ENCODE measurements at regions not wholly inside any gene's neighbourhood (a gene's known extent, or its start where the extent isn't known, plus 50 kb on each side); places are given as distances from the start of the nearest gene placed in this dataset.
"Not testable (repeated sequence)": the region's sequence is repeated elsewhere in the genome, so short reads cannot be mapped to it uniquely, and the experiment has no call there.

DNA sequence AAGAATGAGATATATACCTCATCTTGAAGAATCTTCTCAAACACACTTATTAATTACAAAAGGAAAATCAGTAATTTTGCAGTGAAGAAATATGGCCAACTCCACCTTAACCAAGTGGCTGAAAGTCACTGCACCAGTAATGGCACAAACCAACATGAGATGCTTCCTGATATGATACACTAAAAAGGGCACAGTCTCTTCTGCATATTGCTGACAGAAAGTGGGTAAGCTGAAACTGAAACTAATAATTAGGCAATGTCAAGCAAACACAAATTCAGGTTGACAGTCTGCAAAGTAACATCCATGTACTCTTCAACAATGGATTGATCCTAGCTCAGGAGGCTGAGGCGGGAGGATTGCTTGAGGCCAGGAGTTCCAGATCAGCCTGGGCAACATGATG lies 56.1 kb downstream of the ZNF22 start:
- not testable (repeated sequence) for DNase-seq

DNA sequence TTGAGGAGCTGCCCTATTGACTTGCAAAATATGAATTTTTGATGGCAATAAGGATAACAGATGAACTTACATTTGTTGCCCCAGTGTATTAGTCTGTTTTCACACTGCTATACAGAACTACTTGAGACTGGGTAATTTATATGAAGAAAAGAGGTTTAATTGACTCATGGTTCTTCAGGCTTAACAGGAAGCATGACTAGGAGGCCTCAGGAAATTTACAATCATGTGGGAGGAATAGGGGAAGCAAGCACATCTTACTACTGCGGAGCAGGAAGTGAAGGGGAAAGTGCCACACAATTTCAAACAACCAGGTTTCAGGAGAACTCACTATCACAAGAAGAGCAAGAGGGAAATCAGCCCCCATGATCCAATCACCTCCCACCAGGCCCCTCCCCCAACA lies 57.9 kb downstream of the ZNF22 start:
- DNase-seq = no peak

DNA sequence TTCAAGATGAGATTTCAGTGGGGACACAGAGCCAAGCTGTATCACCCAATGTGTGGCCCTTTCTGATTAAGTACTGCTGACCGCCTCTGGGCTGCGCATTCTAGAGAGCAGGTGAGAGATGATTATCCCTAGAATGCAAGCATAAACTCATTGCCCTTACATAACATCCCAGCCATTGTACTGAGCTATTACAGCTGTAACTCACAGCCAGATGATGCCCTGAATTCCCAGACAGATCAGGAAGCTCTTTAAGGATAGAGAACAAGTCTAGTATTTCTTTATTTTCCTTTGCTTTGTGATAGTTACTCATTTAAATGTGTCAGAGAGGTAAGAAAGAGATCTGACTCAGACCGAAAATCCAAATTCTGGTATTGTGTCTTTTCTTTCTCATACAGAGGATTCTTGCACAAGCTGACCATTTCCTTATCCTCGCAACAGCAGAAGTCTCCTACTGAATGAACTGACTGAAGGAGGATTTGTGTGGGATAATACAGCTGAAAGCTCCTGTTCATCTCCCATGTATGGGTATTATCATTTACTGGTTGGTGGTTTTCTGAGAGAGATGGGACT lies 58.4 kb downstream of the ZNF22 start:
- DNase-seq = no peak

DNA sequence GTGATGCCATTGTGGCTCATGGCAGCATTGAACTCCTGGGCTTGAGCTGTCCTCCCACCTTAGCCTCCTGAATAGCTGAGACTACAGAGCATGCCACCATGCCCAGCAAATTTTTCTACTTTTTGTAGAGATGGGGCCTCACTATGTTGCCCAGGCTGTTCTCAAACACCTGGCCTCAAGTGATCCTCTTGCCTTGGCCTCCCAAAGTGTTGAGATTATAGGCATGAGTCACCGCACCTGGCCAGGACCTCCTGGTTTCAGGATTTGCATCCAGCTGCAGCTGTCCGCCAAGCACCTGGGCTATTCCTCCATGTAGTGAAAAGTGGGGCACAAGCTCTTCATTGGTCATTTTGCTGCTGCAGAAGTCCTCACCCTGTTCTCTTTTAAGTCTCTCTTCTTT lies 58.9 kb downstream of the ZNF22 start:
- no peak for DNase-seq

DNA sequence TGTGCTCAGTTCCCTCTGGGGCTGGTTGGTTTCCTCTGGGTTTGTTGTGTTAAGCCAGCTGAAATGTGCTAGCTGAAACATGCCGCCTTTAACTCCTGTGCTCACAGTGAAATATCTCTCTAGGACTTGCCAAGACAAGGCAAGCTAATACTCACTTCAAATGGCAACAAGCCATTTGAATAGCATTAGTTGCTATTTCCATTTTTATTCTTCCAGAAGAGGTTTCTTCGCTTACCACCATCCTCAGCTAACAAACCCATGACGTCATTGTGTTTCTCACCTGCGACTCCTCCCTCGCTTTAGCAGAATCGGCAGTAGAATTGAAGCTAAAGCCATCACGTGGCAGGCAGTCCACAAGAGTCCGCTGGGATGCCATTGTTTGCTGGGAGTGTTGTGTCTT lies 61.3 kb downstream of the ZNF22 start:
- DNase-seq = no peak

DNA sequence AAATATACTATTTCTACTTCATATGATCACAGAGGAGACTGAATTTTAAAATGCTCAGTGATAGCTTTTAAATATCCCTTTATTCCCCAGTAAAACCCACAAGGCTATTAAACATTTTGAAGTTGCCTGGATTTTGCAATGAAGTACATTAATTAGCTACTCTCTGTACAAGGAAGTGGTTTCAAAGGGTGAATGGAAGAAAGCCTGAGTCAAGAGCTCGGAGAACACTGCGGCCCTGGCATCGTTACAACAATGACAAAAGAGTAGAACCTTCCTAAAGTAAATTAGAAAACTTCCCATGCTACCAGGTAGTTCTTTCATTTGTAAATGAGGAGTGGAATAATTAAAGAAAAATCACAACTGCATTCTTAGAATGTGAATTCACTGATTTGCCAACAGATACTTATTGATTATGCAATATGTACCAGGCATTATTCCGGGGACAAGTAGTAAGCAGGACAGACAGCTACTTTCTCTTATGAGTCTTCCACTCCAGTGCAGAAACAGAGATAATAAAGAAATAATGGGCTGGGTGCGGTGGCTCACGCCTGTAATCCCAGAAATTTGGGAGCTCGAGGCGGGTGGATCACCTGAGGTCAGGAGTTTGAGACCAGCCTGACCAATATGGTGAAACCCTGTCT lies 63.0 kb downstream of the ZNF22 start:
- DNase-seq = no peak

DNA sequence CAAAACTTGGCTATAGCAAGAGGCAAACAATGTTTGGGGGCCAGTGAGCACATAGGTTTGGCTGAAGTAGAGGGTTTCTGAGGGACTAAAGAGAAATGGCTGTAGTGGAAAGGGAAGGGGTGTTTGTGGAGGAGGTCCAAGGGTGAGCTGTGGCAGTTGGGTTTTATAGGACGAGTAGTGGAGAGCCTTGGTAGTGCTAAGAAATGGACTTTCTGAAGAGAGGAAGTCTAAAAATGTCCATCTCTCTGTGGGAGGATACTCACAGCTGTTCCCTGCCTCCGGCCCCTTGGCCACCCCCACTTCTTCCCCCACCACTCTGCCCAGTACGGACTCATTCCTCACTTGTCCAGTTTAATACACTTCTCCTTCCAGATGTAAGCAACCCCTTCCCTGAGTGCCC lies 64.3 kb downstream of the ZNF22 start:
- DNase-seq = no peak

DNA sequence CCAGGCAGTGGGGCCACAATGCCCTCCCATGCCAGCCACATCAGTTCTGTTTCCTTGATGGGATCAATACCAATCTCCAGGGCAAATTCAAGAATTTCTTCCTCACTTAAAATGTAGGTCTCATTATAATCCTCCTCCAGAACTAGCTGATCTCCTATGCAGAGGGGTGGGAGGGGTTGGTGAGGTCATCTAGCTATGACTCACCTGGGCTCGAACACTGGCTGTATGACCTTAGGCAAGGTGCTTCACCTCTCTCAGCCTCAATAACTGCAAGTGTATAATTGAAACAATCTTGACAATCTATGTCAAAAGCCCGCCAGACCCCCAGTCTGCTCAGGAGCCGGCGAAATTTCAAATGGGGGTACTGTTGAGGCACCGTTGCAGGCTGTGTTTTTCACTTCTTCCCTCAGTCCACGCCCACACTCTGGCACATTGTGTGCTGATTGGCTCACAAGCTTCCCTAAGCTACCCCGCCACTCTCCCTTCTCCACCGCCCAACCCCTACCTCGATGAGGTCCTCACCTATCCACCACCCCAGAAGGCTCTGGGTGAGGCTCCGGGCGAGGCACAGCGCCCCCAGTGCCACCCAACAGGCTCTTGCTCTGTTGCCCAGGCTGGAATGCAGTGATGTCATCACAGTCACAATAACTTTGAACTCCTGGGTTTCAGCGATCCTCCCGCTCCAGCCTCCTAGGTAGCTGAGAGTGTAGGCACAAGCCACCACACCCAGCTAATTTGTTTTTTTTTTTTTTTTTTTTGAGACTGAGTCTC lies 70.5 kb downstream of the ZNF22 start:
- no peak for DNase-seq

DNA sequence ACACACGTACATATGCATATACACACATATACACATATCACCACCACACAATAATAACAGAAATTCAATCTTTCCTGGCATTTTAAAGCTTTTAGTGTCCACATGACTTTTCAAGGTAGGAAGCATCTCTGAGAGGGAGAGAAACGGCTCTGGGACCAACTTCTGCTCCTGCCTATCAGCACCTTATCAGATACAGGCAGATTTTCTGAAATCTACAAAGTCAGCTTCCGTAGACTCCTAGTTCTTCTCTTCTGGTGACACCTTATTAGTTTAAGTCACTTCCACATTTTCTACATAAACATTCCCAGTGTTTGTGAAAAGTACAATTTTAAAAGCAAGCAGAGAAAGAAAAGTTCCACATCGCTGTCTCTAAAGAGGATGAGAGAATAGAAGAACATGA lies 74.5 kb downstream of the ZNF22 start:
- DNase-seq = no peak

DNA sequence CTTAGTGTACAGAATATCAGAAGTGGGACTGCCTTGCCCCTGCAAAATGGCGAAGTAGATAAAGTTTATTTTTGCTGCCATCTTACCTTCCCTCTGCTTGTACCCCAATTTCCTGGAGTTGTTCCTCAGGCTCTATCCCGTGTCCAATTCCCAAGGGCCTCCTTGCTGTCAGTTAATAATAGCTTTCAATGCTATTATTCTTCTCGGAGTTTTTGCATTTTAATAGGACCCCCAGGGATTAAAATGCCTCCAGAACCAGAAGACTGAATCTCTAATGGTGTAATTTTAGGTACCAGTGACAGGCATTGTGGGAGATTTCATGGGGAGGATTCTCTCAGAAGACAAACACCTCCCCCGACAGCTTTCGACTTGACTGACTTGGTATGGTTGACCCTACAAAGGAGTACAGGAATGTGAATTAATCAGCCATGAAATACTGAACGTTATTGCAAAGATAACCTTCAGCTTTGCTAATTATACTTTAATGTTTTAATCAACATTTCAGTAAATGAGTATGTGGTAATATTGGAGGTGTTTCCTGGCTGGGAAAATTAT lies 75.2 kb downstream of the ZNF22 start:
- DNase-seq = no peak

DNA sequence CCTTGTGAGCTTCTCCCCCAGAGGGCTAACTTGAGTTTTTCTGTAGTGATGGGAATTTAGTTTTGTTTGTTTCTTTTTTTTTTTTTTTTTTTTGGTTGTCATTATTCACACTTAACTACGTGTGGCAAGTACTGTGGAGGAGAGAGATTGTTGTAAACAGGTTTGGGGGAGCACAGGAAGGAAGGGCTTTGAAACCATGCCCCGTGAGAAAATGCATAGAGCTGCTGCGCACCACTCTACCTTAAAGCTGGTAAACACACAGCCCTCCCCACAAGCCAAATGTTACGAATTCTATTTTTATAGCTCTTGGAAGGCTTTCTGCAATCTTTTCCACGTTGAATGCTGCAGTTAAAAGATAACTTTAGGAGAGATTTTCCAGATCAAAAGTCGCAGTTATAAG lies 76.2 kb downstream of the ZNF22 start:
- DNase-seq = no peak

DNA sequence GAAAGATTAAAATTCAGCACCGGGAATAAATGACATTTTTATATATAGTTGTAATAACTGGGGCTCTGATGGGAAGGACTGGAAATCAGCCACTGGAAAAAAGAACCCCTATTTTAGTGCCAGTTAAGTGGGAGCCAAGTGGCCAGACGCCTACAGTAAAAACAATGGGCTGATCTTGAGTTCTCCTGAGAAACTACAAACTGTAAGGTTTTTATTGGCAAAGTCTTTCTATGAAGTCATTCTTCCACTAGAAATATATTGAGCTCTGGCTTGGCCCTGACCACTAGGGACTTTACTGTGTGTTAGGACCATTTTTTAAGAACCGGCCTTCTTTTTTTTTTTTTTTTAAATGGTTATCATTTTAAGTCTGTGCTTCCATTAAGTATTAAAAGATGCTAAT lies 79.6 kb downstream of the ZNF22 start:
- no peak for DNase-seq

DNA sequence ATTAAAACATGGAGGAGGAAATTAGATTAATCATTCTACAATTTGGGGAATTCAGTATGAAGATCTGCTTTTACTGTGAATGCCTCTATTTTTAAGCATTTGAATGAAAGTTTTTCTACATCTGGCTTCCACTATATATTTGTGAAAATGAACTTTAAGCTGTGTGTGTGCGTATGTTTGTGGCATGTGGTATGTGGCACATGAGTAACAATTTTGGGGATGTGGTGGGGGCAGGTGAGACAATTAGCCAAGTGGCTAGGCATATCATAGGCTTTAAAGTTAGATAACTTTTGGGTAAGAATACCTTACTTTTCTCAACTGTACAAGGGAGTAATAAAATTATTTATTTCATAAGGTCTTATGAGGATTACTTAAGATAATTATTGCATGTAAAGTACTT lies 81.5 kb downstream of the ZNF22 start:
- no peak for DNase-seq

DNA sequence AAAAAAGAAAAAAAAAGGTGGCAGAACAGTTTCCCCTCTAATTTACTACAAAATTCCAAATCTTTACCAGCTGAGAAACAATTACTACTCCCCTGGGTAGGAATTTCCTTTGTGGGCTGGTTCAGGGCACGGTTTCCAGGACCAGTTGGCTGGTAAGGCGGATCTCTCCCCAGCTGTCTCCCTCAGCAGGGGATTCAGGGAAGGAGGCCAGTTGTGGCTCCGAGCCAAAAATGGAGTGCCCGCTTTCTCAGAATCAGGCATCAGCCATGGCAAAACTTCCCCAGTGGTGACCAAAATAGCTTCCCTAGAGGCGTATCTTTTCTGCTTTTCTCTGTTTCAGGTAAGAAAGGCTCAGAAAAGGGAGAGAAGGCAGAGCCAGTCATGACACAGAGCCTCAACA lies 91.2 kb downstream of the ZNF22 start:
- no peak for DNase-seq

DNA sequence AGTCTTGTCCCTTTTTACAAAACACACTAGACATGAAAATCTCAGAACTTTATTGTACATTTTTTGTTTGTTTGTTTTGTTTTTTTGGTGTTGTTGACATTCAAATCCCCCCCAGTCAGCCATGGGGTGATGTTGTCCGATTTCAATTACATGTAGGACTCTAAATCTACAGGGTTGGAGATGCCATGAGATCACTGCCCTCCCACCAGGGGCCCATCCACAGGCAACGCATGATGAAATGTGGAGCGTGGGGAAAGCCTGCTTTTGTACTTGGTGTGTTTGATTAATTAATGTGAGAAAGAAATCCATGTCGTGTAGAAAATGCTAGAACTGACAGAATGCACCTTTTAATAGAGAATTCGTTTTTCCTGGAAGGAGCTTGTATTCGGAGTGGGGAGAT lies 93.2 kb downstream of the ZNF22 start:
- no peak for DNase-seq

DNA sequence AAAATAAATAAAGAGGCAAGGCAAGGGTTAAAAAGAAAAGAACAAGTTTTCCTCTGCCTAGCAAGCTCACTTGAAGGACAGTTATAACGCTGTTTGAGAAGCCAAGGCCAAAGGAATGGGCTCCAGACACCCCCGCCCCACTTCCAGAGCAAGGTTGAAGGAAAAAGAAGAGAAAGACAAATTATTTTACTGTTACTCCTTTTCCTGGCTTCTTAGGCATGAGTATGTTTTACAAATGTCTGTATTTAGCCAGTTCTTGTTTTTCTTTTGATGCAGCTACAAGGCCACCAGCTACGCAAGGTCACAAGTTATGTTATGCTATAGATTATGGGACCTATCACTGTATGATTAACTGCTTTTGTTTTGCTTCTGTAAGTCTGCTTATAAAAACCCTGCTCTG lies 94.6 kb downstream of the ZNF22 start:
- DNase-seq = no peak

DNA sequence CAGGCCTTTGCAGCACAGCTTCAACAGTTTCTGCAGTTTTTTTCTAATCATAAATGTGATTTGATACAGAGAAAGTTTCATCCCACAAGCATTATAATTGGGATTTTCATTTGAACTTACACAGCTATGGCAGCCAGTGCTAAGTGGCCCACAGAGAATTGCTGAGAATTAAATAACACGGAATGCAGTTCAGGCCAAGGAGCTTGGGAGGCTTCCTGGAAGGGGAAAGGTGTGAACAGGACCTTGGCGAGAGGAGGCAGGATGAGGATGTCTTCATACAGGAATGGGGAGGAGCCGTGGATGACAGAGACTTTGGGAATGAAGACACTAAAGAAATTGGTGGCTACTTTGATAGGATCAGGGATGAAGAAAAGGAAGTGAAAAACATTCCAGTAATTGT lies 95.3 kb downstream of the ZNF22 start:
- DNase-seq = no peak

DNA sequence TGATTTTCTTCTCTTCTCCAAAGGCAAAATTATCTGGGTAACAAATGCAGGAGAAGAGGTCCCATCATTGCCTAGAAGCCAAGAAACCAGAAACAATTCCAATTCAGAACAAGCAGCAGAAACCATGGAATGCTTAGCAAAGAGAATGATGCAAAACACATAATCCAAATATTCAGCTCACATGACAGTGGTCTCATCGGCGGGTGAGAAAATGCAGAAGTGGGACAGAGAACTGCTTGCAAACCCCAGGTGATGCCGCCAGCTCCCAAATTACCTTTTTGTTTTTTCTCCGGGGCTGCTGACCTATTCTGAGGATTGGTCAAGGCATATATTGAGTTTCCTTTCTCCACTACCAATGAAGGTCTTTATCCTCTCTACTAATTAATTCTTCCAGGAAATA lies 99.7 kb downstream of the ZNF22 start:
- no peak for DNase-seq

DNA sequence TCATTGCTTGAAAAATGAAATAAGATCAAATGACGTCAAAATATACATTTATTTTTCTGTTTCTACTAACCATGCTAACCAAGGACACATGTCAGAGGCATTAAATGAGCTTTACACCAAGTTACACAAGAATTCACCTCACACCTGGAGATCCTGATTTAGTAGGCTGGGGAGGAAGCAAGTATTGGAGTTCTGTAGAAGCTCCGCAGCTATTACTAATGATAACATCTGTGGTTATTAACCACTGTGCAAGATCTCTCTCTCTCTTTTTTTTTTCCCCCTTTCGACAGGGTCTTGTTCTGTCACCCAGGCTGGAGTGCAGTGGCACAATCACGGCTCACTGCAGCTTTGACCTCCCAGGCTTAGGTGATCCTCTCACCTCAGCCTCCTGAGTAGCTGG lies 104.0 kb downstream of the ZNF22 start:
- DNase-seq = no peak

DNA sequence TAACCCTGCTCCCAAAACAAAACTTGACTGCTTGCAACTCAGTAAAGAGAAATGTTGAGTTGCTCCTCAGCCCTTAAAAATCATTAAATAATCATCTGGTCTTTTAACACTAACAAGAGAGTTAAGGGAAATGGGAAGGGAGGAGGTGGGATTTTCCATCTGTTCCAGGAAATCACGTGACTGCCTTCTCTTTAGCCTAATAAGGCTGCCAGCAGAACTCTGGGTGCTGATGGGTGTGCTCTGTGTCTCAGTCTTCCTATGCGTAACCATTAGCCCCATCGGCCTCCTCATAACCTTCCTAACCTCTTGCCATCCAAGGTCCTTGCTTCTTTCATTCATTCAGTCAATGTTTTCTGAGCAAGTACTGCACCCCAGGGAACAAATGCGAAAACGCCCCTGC lies 104.6 kb downstream of the ZNF22 start:
- not testable (repeated sequence) for DNase-seq

DNA sequence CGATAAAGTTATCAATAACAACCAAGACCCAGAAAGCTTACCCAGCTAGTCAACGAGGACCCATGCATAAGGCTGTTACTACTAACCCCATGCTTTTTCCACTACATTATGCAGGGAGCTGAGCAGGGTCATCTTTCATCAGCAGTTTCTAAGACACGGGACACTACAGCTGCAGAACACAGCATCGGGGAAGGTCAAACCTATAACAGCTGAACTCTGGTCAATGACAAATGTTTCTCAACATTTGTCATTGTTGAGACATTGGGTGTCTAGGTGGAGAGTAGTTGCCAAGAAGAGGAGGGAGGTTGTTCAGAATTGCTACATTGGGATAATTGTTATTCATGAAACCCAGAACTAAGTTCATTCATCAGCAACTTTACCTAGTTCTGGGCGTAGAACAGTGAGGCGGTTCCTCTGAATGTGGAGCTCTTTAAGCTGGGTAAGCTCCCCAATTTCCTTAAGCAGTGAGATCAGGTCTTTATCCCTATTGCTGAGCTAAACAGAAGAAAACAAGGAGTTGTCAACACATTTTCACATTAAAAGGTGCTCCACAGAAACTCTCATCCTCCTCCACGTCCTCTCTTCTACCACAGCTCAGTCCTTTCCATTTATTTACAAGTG lies 105.6 kb downstream of the ZNF22 start:
- no peak for DNase-seq

DNA sequence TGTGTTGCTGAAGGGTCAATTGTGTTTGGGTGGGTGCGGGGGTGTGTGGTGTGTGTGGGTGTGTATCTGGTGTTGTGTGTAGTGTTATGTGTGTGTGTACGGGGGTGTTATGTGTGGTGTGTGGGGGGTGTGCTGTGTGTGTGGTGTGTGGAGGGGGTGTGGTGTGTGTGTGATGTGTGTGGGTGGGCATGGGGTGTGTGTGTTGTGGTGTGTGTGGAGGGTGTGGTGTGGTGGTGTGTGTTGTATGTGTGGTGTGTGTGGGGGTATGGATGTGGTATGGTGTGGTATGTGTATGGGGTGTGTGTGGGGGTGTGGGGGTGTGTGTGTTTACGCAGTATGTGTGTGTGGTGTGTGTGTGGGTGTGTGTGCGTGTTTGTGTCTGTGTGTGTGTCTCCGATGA lies 110.8 kb downstream of the ZNF22 start:
- no peak for DNase-seq

DNA sequence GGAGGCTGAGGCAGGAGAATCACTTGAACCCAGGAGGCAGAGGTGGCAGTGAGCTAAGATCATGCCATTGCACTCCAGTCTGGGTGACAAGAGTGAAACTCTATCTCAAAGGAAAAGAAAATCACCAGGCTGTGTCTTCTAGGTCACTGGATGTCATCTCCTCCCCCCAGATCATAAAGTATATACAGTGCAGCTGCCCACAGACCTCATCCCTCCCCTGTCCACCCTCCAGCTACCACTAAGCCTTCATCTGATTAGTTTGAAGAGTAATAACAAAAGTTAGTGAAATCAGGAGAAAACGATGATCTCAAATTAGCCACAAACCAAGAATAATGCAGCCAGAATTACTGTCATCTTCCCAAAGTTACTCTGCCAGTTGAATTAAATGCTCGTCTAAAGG lies 117.2 kb downstream of the ZNF22 start:
- DNase-seq = not testable (repeated sequence)

DNA sequence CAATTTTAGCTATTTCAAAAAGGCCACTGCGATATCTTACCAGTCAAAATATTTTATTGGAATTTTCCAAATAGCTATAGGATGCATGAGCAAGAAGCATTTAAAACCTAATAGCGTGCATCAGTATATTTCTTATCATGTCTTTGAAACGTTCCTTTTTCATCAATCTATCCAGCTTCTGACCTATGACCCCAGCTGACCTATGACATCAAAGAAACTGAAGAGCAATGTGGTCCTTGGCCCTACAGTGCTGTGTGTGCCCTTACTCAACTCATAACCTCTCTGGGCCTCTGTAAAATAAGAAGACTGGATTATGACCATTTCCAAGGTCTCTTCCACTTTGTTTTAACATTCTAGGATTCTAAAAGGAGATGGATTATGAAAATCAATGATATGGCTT lies 118.2 kb downstream of the ZNF22 start:
- no peak for DNase-seq
